Gastroesophageal sphincter (tissue), 4 donors: ENCODE measurements at regions not wholly inside any gene's neighbourhood (a gene's known extent, or its start where the extent isn't known, plus 50 kb on each side); places are given as distances from the start of the nearest gene placed in this dataset.

Experiments
- ATAC-seq: fragments of 150-250 bp; one replicate; pipeline ENCODE4 v1.9.1; 2016; ENCODE audit warnings: mild to moderate bottlenecking, moderate library complexity
- H3K27ac ChIP-seq, 4 donors: fragments of 200-600 bp; sonication (generic) in 3 of 4; 1 replicate in 3 of 4; 2 replicates in 1 of 4; pipeline ENCODE4 v1.5.1; 2016 to 2019
- H3K27me3 ChIP-seq: fragments of 200-600 bp; sonication (generic); one replicate; pipeline ENCODE4 v1.5.1; 2019
- H3K36me3 ChIP-seq, 2 donors: fragments of 200-600 bp; sonication (generic); one replicate each; pipeline ENCODE4 v1.5.1; 2019; ENCODE audit warnings: control low read depth in 1 of 2
- H3K4me1 ChIP-seq, 3 donors: fragments of 200-600 bp; sonication (generic); 1 replicate in 2 of 3; 2 replicates in 1 of 3; pipeline ENCODE4 v1.5.1; 2016 to 2019; ENCODE audit warnings: control low read depth in 2 of 3
- H3K4me3 ChIP-seq, 2 donors: fragments of 200-600 bp; sonication (generic); one replicate each; pipeline ENCODE4 v1.5.1; 2019; ENCODE audit warnings: mild to moderate bottlenecking in 1 of 2, moderate library complexity in 1 of 2
- H3K9me3 ChIP-seq, 3 donors: fragments of 200-600 bp; sonication (generic); one replicate each; pipeline ENCODE4 v1.5.1; 2017 to 2019; ENCODE audit warnings: control low read depth in 2 of 3
- EP300 ChIP-seq: sonication (generic); formaldehyde crosslinking; IDR thresholded peaks from one replicate; pipeline ENCODE4 v1.6.1; 2017; ENCODE audit warnings: antibody characterized with exemption, mild to moderate bottlenecking
- POLR2A ChIP-seq, 2 donors: fragments of 450-650 bp; IDR thresholded peaks; one replicate each; pipeline ENCODE4 v1.6.1; 2017; ENCODE audit warnings: antibody characterized with exemption in 2 of 2, mild to moderate bottlenecking in 2 of 2, moderate library complexity in 1 of 2
- POLR2AphosphoS5 ChIP-seq: sonication (generic); formaldehyde crosslinking; IDR thresholded peaks from one replicate; pipeline ENCODE4 v1.6.1; 2017; ENCODE audit warnings: antibody characterized with exemption
- WGBS, 2 donors: methylation state at CpG; one replicate each; pipeline ENCODE4 v1.1.5; 2018; ENCODE audit warnings: low coverage in 1 of 2; 5-methylcytosine and 5-hydroxymethylcytosine counted together
- TF ChIP-seq, protein P1 (sequence below), 4 experiments: fragments of 200-600 bp in 2 of 4; fragments of 450-650 bp in 2 of 4; sonication (generic) in 1 of 4; IDR thresholded peaks; one replicate each; pipeline ENCODE4 v1.5.1; 2017 to 2019; ENCODE audit warnings: antibody characterized with exemption in 4 of 4, mild to moderate bottlenecking in 2 of 4, moderate library complexity in 2 of 4

DNA sequence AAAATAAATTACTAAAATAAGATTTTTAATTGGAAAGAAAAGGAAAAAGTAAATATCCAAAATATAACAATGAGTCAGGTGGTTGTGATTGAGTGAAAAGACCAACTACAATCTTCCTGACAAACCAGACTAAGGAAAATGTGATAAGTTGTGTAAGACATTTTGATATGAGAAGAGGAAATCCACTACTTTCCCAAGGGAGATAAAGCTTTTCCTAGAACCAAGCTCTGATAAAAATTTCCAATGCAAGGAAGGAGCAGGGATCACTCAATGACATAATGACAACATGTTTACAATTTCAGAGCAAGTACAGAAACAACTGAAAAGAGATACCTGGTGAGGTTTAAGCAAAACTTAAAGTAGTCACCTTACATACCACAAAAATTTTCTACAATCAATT is 305.1 kb upstream of the RASGEF1B start:
- no peak for ATAC-seq
- Histone ChIP-seq H3K27me3 (no peaks in the 10 kb centered on the region), H3K36me3 (no peaks in the 10 kb centered on the region), H3K9me3 (no peaks in the 10 kb centered on the region), H3K4me3 (no peak overlapping the region), H3K27ac (no peak overlapping the region), H3K4me1 (no peaks in the 10 kb centered on the region)
- no peak for TF ChIP-seq POLR2AphosphoS5
- TF ChIP-seq POLR2A (IDR thresholded peaks at IDR 0.05): no peak
- TF ChIP-seq, protein P1, sequence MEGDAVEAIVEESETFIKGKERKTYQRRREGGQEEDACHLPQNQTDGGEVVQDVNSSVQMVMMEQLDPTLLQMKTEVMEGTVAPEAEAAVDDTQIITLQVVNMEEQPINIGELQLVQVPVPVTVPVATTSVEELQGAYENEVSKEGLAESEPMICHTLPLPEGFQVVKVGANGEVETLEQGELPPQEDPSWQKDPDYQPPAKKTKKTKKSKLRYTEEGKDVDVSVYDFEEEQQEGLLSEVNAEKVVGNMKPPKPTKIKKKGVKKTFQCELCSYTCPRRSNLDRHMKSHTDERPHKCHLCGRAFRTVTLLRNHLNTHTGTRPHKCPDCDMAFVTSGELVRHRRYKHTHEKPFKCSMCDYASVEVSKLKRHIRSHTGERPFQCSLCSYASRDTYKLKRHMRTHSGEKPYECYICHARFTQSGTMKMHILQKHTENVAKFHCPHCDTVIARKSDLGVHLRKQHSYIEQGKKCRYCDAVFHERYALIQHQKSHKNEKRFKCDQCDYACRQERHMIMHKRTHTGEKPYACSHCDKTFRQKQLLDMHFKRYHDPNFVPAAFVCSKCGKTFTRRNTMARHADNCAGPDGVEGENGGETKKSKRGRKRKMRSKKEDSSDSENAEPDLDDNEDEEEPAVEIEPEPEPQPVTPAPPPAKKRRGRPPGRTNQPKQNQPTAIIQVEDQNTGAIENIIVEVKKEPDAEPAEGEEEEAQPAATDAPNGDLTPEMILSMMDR (IDR thresholded peaks at IDR 0.05): no peak
- no peak for TF ChIP-seq EP300

DNA sequence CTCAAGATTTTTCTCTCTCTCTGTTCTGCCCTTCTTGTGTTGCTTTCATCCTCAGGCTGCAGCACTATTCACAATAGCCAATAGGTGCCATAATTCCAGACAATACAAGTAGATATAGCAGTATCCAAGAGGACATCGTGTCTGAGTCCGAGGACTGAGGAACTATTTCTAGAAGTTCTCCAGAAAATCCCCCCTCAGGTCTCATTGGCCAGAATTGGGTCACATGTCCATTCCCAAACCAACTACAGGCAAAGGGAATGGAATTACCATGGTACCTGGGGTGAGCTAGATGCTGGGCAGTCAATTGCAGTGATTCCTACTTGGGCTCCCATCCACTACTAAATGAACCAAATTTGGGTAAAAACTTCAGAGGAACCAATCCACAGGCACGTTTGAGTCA is 301.9 kb upstream of the RASGEF1B start:
- Histone ChIP-seq H3K36me3 (no peaks in the 10 kb centered on the region), H3K4me3 (no peak overlapping the region), H3K9me3 (no peaks in the 10 kb centered on the region), H3K27me3 (no peaks in the 10 kb centered on the region), H3K4me1 (no peaks in the 10 kb centered on the region), H3K27ac (no peak overlapping the region)
- no peak for TF ChIP-seq POLR2A (IDR thresholded peaks at IDR 0.05)
- ATAC-seq: no peak
- 60 to 96% methylated on average over 3 of the region's 3 CpGs for WGBS, 2 donors

DNA sequence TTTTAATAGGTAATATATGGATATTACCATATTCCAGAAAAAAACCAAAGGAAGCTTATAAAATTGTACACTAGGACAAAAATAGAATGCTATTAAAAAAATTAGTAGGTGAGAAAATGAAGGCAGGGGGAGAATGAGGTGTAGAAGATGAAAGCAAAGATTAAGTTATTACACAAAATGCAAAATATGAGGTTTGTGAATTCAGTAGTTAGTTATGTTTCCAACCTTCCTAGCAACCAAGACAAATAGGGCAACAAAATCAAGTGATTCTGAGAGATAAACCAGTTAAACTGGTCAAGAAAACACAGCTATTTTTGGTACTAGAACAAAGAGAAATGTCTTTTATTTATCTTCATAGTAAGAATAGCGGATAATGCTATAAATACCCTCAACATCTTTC is 300.0 kb upstream of the RASGEF1B start:
- no peak overlapping the region for H3K4me3 ChIP-seq
- no peaks in the 10 kb centered on the region for H3K4me1 ChIP-seq
- TF ChIP-seq POLR2AphosphoS5 (no peak), POLR2A (IDR thresholded peaks at IDR 0.05) (no peak), EP300 (no peak)
- TF ChIP-seq, protein P1 (IDR thresholded peaks at IDR 0.05): no peak
- H3K36me3 ChIP-seq: no peaks in the 10 kb centered on the region
- no peaks in the 10 kb centered on the region for H3K27me3 ChIP-seq
- ATAC-seq: no peak
- no peak overlapping the region for H3K27ac ChIP-seq
- WGBS, 2 donors: 50 to 73% methylated on average over 1 of the region's 1 CpG
- H3K9me3 ChIP-seq: no peaks in the 10 kb centered on the region

DNA sequence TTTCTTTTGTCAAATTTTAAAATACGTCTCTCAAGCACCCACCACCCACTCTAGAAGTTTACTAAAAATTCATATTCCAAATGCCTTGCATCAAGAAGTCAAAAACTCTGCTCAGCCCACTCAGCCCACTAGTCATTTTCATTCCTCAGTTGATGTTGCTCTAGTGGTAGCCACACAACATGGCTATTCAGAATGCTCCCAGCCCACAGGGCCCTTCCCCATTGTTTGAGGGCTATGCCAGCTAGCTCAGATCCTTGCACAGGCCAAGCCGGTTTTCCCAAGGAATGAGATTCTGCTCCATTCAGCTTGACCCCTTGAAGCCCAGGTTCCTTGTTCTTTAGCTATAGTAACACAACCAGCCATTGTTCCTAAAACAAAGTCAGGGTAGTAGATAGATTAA is 297.5 kb upstream of the RASGEF1B start:
- Histone ChIP-seq H3K36me3 (no peaks in the 10 kb centered on the region), H3K27me3 (no peaks in the 10 kb centered on the region), H3K4me1 (no peaks in the 10 kb centered on the region), H3K27ac (no peak overlapping the region), H3K4me3 (no peak overlapping the region), H3K9me3 (no peaks in the 10 kb centered on the region)
- no peak for ATAC-seq
- 100% methylated on average over 1 of the region's 2 CpGs for WGBS, 2 donors
- TF ChIP-seq, protein P1 (IDR thresholded peaks at IDR 0.05): no peak
- TF ChIP-seq POLR2A (IDR thresholded peaks at IDR 0.05) (no peak), POLR2AphosphoS5 (no peak), EP300 (no peak)

DNA sequence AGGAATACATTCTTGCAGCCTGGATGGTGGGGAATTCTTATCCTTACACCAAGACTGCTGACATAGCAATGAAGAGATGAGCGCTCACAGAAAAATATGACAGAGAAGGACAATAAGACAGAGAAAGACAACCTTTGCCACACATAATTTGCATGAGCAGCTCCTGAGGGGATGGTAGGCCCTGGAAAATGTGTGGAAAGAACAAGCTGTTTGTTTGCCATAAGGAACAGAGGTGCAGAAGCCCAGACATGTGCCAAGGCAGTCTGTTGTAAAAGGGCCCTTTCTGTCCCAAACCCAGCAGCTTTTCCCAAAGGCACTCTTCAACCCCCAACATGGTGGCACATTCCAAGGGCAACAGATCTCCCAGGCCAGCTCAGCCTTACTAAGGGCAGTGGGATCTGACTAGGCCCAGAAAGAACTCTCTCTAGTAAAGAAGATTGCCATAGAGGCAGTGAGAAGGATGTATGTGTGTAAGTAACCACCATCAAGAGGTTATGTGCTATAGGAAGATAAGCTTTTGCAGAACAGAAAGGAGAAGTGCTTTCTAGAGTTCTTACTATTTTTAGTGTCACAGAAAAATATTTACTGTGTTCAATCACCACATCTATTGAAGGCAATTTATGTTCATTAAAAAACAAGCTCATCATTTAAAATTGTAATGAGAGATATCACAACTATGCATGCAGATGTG is 287.0 kb upstream of the RASGEF1B start:
- ATAC-seq: no peak
- TF ChIP-seq POLR2A (IDR thresholded peaks at IDR 0.05): no peak
- TF ChIP-seq POLR2AphosphoS5: no peak
- TF ChIP-seq, protein P1 (IDR thresholded peaks at IDR 0.05): no peak
- no peak for TF ChIP-seq EP300
- no peaks in the 10 kb centered on the region for H3K36me3 ChIP-seq
- no peak overlapping the region for H3K27ac ChIP-seq
- no peaks in the 10 kb centered on the region for H3K27me3 ChIP-seq
- 100% methylated on average over 1 of the region's 1 CpG for WGBS, 2 donors
- no peaks in the 10 kb centered on the region for H3K4me1 ChIP-seq
- no peaks in the 10 kb centered on the region for H3K9me3 ChIP-seq
- H3K4me3 ChIP-seq: no peak overlapping the region
